Loucy (cell line): ENCODE measurements at regions not wholly inside any gene's neighbourhood (a gene's known extent, or its start where the extent isn't known, plus 50 kb on each side); places are given as distances from the start of the nearest gene placed in this dataset.

Experiments
- H2AFZ ChIP-seq: fragments of 200-600 bp; sonication (generic); 2 replicates; pipeline ENCODE4 v1.6.0; 2016; ENCODE audit warnings: antibody characterized with exemption, mild to moderate bottlenecking, low read length, moderate library complexity
- H3F3A ChIP-seq: fragments of 200-600 bp; 2 replicates; pipeline ENCODE4 v1.6.0; 2016; ENCODE audit warnings: antibody characterized with exemption, low read depth, mild to moderate bottlenecking
- H3K27me3 ChIP-seq: fragments of 200-600 bp; sonication (generic); 2 replicates; pipeline ENCODE4 v1.6.1; 2014; ENCODE audit warnings: low read length, mild to moderate bottlenecking; ENCODE audit not compliant: insufficient read depth, poor library complexity, severe bottlenecking
- H3K36me3 ChIP-seq: fragments of 200-600 bp; sonication (generic); 2 replicates; pipeline ENCODE4 v1.6.1; 2016; ENCODE audit warnings: low read length; ENCODE audit not compliant: insufficient read depth
- H3K4me1 ChIP-seq: fragments of 200-600 bp; sonication (generic); 2 replicates; pipeline ENCODE4 v1.5.1; 2014; ENCODE audit warnings: low read length, mild to moderate bottlenecking; ENCODE audit not compliant: insufficient read depth, poor library complexity, severe bottlenecking
- H3K4me2 ChIP-seq: fragments of 200-600 bp; sonication (generic); 2 replicates; pipeline ENCODE4 v1.6.0; 2014; ENCODE audit warnings: antibody characterized with exemption, low read length, low read depth, mild to moderate bottlenecking; ENCODE audit not compliant: poor library complexity, severe bottlenecking
- H3K4me3 ChIP-seq: fragments of 200-600 bp; sonication (generic); 2 replicates; pipeline ENCODE4 v1.5.1; 2014; ENCODE audit warnings: low read length, mild to moderate bottlenecking, mixed read lengths; ENCODE audit not compliant: poor library complexity, severe bottlenecking
- H3K79me2 ChIP-seq: fragments of 200-600 bp; sonication (generic); 2 replicates; pipeline ENCODE4 v1.6.1; 2014; ENCODE audit warnings: low read length; ENCODE audit not compliant: insufficient read depth
- H3K9ac ChIP-seq: fragments of 200-600 bp; sonication (generic); 2 replicates; pipeline ENCODE4 v1.6.0; 2014; ENCODE audit warnings: mild to moderate bottlenecking, low read depth, low read length, moderate library complexity; ENCODE audit not compliant: poor library complexity, severe bottlenecking
- H3K9me2 ChIP-seq: fragments of 200-600 bp; sonication (generic); replicated peaks from 2 replicates; pipeline ENCODE4 v1.6.1; 2016; ENCODE audit warnings: low read depth, low read length, mixed read lengths
- H3K9me3 ChIP-seq: fragments of 200-600 bp; sonication (generic); 2 replicates; pipeline ENCODE4 v1.6.1; 2014; ENCODE audit warnings: mild to moderate bottlenecking, antibody characterized with exemption, low read length, low read depth; ENCODE audit not compliant: insufficient read depth
- H4K20me1 ChIP-seq: fragments of 200-600 bp; sonication (generic); 2 replicates; pipeline ENCODE4 v1.6.0; 2014; ENCODE audit warnings: antibody characterized with exemption, low read length, mild to moderate bottlenecking; ENCODE audit not compliant: insufficient read depth, poor library complexity, severe bottlenecking
- EZH2phosphoT487 ChIP-seq: fragments of 200-600 bp; IDR thresholded peaks from 2 replicates; pipeline ENCODE4 v1.6.1; 2018; ENCODE audit warnings: antibody characterized with exemption, mild to moderate bottlenecking, moderate library complexity, borderline replicate concordance
- TF ChIP-seq, protein P1 (sequence below): fragments of 200-600 bp; sonication (generic); conservative IDR thresholded peaks from 2 replicates; pipeline ENCODE4 v1.5.1; 2014; ENCODE audit warnings: mild to moderate bottlenecking, antibody characterized with exemption, low read length

DNA sequence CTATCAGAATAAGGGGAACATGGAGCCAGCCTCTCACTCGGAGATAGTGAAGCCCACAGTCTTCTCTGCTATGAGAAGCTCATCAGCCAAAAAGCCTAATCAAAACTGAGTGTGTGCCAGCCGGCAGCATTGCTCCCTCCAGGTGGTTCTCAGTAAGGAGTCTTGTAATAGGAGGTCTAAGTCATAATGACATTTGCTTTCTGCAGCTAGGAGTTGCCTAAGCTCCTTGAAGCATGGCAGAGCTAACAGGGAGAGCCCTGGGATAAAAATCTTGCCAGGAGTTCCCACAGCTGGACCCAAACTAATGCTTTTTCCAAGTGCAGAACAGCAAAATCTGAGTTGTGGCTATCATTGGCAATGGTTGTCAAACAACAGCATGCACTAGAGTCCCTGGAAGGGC, 245.2 kb downstream of the SPATA18 start:
- Histone ChIP-seq H3K4me2 (no peak overlapping the region), H4K20me1 (no peaks in the 10 kb centered on the region), H3K36me3 (no peaks in the 10 kb centered on the region), H3K9ac (no peak overlapping the region), H3K27me3 (no peaks in the 10 kb centered on the region), H3F3A (no peaks in the 10 kb centered on the region), H3K4me3 (no peak overlapping the region), H3K9me3 (no peaks in the 10 kb centered on the region), H3K9me2 (no peaks in the 10 kb centered on the region), H3K4me1 (no peaks in the 10 kb centered on the region), H2AFZ (no peak overlapping the region), H3K79me2 (no peaks in the 10 kb centered on the region)
- TF ChIP-seq, protein P1, sequence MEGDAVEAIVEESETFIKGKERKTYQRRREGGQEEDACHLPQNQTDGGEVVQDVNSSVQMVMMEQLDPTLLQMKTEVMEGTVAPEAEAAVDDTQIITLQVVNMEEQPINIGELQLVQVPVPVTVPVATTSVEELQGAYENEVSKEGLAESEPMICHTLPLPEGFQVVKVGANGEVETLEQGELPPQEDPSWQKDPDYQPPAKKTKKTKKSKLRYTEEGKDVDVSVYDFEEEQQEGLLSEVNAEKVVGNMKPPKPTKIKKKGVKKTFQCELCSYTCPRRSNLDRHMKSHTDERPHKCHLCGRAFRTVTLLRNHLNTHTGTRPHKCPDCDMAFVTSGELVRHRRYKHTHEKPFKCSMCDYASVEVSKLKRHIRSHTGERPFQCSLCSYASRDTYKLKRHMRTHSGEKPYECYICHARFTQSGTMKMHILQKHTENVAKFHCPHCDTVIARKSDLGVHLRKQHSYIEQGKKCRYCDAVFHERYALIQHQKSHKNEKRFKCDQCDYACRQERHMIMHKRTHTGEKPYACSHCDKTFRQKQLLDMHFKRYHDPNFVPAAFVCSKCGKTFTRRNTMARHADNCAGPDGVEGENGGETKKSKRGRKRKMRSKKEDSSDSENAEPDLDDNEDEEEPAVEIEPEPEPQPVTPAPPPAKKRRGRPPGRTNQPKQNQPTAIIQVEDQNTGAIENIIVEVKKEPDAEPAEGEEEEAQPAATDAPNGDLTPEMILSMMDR: no peak
- TF ChIP-seq EZH2phosphoT487: no peak

DNA sequence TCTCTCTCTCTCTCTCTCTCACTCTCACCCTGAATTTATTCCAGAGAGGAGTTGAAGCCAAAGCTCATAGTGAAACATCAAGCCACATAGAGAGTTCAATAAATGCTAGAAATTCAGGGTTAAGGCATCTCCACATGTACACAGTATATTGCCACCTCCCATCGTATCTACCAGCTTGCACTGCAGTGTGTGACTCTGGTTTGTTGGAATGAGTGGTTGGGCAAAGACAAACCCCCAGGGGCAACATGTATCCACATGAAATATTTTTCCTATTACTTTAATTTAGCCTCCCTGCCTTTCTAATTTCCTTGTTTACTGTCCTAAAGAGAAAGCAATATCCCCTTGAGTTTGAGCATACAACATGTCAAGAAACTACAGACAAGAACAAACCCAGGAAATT, 247.3 kb downstream of the SPATA18 start:
- H3K79me2 ChIP-seq: no peaks in the 10 kb centered on the region
- H3K4me3 ChIP-seq: no peak overlapping the region
- no peak overlapping the region for H3K4me2 ChIP-seq
- H3K36me3 ChIP-seq: no peaks in the 10 kb centered on the region
- no peaks in the 10 kb centered on the region for H4K20me1 ChIP-seq
- no peaks in the 10 kb centered on the region for H3K4me1 ChIP-seq
- no peak for TF ChIP-seq EZH2phosphoT487
- TF ChIP-seq, protein P1: no peak
- no peaks in the 10 kb centered on the region for H3K27me3 ChIP-seq
- no peak overlapping the region for H2AFZ ChIP-seq
- no peaks in the 10 kb centered on the region for H3F3A ChIP-seq
- H3K9ac ChIP-seq: no peak overlapping the region
- H3K9me2 ChIP-seq: no peaks in the 10 kb centered on the region
- H3K9me3 ChIP-seq: no peaks in the 10 kb centered on the region

DNA sequence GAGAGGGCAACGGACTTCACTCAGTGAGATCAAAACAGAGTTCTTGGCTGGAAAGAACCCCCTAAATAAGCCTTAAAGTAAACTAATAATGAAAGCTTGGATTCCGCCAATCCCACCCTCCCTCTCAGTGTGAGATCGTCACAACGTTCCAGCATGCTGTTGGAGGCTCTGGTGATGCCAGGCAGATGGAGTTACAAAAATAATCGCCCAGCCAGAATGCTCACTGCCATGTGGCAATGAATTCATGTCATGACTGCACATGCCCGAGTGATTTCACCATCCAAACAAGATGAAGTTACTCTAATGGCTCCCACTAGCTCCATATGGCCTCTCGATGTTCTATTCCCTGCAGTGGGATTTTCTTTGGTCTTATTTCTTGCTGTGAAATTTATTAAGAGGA, 248.0 kb downstream of the SPATA18 start:
- Histone ChIP-seq H2AFZ (no peak overlapping the region), H3K79me2 (no peaks in the 10 kb centered on the region), H3K4me1 (no peaks in the 10 kb centered on the region), H3F3A (no peaks in the 10 kb centered on the region), H3K9ac (no peak overlapping the region), H3K36me3 (no peaks in the 10 kb centered on the region), H4K20me1 (no peaks in the 10 kb centered on the region), H3K4me3 (no peak overlapping the region), H3K9me3 (no peaks in the 10 kb centered on the region), H3K27me3 (no peaks in the 10 kb centered on the region), H3K9me2 (no peaks in the 10 kb centered on the region), H3K4me2 (no peak overlapping the region)
- TF ChIP-seq, protein P1: no peak
- TF ChIP-seq EZH2phosphoT487: no peak
